Cerebellar cortex (tissue), 1 donor: ENCODE measurements at regions not wholly inside any gene's neighbourhood (a gene's known extent, or its start where the extent isn't known, plus 50 kb on each side); places are given as distances from the start of the nearest gene placed in this dataset.

Experiments
- DNase-seq: peaks from one replicate; pipeline ENCODE4 v3.0.0-alpha.2; 2015; ENCODE audit warnings: low spot score

DNA sequence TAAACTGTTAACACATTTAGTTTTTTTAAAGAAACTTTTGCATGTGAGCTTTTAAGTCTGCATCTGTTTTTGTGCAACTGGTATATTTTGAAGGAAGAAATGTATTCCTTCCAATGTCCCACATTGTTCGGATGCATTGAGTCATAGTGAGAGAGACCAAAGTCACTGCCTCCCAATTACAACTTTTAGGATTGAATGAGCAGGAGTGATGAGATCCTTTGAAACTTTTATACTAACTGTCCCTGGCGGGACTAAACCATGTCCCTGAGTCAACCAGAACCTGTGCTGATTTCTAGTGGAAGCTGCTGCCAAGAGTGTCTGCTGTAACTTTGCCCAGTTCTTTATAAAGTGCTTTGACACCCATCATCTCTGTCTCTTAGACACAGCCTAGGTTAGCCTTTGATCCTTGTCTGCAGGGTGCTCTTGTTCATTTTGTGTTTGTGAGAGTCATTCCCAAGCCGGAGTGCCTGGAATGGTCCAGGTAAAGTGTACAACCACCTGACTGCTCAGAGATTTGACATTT lies 122.7 kb downstream of the ZNF518B start:
- DNase-seq: no peak

DNA sequence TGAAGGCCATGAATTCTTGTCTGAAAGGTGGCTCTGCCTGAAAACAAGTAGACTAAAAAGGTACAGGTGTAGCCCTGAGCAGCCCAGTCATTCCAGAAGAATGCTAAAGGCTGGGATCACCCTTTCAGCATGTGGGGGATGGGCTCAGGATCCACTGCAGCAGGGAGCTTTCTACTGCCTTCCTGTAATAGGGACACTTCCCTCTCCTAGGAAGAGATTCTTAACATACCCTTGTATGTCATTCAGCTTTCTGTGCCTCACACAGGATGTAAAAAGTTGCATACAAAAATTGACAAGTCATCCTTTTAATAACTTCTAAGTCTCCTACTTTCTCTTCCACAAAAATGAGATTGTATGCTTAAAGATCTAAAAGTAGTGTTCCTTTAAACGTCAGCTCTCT lies 123.3 kb downstream of the ZNF518B start:
- DNase-seq: no peak

DNA sequence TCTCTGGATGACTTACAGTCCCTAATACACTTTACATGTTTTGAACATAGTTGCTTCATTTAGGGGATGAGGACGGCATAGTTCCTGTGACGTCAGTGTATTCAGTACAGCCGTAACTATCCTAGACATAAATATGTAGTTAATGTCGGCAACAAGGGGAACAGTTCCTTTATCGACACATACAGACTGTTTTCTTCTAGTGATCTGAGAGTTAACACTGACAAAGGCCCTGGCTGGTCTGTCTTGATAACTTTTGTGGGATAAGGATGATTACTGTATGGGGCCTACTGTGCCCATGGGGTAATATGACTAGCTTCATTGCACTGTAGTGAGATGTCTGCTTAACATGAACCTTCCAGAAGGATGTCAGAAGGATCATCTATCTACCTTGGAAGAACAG lies 131.2 kb downstream of the ZNF518B start:
- DNase-seq: no peak

GRCh38 chr4:10321931-10322330 lies 135.3 kb downstream of the ZNF518B start:
- DNase-seq: peak; percentile 95

GRCh38 chr4:10320130-10320529 lies 137.1 kb downstream of the ZNF518B start:
- DNase-seq: peak; percentile 18

- no peak for DNase-seq
These were observed 139.9 kb downstream of the ZNF518B start for GRCh38 chr4:10317345-10317744.

DNA sequence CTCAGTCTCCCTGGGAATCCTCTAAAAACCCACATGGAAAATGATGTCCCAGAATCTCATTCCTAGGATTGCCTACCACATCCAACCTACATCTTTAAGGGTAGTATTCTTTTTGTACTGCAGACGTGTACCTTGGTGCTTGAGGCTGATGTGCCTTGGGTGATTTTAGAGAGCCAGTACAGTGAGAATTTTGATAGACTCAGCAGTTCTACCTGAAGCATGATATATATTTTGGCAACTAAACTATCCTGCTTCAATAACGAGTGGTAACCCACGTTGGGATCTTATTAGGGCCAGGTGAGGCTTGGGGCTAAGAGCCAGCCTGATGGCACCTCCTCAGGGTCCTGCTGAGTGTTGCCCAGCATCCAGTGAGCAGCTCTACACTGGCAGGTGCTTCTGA lies 140.4 kb downstream of the ZNF518B start:
- no peak for DNase-seq

DNA sequence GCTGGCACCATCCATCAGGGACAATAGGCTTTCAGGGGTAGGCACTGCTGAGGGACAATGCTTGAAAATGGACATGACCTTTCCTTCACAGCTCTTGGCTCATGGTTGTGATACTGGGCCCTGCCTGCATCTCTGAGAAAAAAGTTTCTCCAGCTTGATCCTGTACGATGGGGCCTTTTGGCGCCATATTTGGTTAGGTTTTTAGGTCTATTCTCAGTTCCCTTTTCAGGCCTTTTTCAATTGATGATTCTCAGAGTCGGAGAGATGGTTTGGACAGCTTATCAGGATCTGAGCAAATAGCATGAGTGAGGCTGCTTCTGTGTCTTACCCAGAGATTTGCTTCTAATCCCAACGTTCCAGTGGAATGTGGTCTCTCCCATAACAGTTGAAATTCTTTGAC lies 141.6 kb downstream of the ZNF518B start:
- no peak for DNase-seq

DNA sequence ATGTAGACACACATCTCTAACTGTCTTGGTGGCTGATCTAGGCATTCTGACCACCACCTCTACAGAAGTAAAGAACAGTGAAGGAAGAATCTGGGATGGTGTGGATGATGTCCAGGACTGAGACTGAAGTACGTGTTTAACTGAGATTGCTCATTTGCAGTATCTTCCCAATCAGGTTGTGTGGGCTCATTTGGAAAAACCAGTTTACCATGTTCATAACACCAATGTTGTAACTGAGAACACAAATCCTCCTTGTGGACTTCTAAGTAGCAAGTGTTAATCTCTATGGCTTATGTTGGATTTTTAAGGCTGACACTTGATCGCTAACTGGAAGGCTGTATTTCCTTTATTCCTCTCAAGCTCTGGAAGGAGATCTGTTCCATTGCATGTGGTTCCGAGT lies 144.7 kb downstream of the ZNF518B start:
- no peak for DNase-seq

- DNase-seq: no peak
These were observed 145.3 kb downstream of the ZNF518B start for GRCh38 chr4:10311939-10312338.

DNA sequence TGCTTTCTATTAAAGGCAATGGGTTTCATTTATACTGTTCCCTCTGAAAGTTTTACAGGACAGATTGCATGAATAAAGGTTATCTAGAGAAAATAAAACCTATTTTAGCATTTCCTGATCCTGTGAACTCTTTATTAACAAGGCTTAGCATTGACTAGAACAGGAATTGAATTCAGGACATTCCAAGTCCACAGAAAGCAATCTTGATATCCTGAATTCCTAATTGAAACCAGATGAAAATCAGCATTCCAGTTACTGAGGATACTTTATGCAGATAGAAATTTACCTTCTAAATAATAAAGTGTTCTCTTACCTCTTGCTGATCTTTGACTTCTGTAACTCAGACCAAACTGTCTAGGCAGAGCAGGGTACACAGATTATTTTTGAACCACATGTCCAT lies 151.4 kb downstream of the ZNF518B start:
- no peak for DNase-seq

DNA sequence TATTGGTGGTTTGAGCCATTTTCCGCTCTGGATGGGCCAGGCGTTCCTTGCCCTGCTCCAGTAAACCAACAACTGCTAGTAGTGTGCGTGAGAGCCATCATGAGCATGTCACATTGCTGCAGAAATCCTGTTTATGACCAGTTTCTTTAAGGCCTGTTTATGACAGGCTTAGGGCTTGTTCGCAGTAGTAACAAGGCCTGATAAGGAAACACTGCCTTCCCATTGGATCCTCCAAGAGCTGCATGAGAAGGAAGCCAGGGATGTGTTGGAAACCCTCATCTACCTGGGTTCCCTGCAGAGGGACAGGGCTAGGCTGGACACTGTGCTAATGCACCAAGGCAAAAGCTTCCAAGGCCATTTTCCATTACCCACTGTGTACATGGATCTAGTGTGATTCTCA lies 153.9 kb downstream of the ZNF518B start:
- no peak for DNase-seq

- DNase-seq: no peak
These were observed 155.1 kb downstream of the ZNF518B start for GRCh38 chr4:10302096-10302495.

- no peak for DNase-seq
These were observed 157.6 kb downstream of the ZNF518B start for GRCh38 chr4:10299601-10300000.

DNA sequence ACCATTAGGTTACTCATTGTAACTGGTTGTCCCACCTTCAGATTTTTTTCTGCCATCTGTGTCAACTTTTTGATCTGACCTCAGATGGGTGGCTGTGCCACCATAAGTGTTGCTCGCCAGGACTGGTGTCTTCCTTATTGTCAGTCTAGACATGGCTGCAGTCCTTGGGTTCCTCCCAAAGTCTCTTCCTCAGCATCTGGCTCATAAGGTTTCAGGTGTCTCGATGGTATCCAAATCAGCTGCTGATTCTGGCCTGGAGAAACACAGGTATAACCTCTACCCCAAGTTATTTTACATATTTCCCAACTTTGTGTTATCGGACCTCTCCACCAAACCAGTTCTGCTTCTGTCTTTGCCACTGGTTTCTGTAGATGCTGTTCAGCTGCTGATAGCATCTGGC lies 158.5 kb downstream of the ZNF518B start:
- no peak for DNase-seq

DNA sequence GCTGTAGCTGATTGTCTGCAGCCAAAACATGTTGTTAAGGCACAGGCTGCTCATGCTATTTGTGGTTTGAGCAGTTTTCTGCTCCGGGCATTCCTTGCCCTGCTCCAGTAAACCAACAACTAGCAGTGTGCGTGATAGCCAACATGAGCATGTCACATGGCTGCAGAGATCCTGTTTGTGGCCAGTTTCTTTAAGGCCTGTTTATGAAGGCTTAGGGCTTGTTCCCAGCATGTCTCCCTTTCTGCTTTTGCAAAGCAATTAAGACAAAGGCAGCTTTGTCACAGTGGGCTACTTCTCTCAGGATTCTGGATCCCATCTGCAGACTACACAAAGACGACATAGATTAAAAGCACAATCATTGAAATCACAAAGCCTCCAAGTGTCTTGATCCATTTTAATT lies 160.5 kb downstream of the ZNF518B start:
- peak; percentile 29 for DNase-seq

DNA sequence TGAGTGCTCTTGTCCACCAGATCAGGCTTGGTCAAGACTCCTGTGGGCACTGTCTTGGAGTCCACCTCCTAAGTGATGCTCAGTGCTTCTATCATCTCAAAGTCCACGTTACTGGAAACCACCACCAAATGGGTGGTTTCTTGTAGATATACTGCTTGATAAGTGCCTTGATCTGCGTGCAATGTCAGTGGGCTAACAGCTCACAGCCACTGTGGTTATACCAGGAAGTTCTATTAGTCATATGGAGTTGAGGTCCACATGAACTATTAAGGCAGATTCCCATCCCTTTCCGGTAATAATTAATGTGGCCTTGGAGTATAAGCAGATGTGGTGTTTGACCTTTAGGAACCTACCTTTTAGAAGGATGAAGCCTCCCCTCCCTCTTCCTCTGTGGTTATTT lies 161.9 kb downstream of the ZNF518B start:
- DNase-seq: no peak

- DNase-seq: no peak
These were observed 167.7 kb downstream of the ZNF518B start for GRCh38 chr4:10289538-10289906.

GRCh38 chr4:10288830-10289537 lies 168.2 kb downstream of the ZNF518B start:
- no peak for DNase-seq

- DNase-seq: no peak
These were observed 168.4 kb upstream of the WDR1 start for GRCh38 chr4:10285028-10285427.

DNA sequence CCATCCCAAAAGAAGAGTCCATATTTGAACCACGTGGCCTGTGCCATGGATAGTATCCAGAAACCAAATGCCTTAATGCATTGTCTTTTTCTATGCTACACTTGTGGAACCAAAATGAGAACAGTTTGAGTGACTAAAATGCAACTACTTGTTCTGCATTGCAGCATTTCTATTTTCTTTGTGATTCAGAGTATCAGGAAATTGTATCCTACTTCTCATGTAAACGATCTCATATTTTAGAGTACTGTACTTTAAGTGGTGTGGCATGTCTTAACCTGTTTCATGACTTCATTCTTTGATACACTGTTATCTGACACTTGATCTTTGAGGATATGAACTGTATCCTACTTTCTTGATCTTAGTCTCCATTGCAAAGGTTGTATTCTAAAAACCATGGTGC lies 167.2 kb upstream of the WDR1 start:
- DNase-seq: no peak

DNA sequence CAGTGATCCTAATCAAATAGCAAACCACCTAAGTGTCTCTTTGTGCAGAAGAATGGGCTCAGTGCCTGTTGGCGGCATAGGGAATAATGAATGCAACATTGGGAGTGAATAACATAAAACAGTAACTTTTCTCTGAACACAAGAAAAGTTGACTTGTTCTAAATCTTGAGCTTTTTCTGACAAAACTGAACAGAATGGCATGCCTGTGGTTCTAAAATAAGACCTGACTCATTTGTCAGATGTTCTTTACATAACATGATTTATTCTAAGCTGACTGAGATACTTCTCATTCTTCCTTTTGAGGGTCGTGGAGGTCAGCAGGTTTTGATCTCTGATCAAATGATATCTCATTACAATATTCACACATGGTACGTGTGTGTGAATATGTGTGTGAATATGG lies 165.4 kb upstream of the WDR1 start:
- DNase-seq: no peak

DNA sequence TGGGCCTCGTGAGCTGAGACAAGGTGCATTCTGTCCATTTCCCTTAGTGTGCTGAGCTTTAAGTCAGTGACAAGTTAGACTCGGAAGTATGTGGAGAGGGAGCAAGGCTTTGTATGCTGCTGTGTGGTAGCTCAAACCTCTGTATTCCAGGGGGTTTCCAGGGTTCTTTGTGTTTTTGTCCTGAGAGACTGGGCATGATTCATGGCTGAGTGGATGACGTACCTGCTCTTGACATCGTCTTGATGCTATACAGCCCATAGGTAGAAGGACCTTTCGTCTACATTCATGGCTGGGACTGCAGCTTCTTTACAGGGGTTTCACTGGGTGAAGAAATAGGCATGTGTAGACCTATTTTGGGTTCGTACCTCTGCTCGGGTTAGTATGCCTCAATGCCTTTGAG lies 162.7 kb upstream of the WDR1 start:
- DNase-seq: no peak

GRCh38 chr4:10278071-10278470 lies 161.5 kb upstream of the WDR1 start:
- DNase-seq: no peak
